IMR-90 (cell line): ENCODE measurements at regions not wholly inside any gene's neighbourhood (a gene's known extent, or its start where the extent isn't known, plus 50 kb on each side); places are given as distances from the start of the nearest gene placed in this dataset.

Source experiments
- ATAC-seq: fragments of 200-7000 bp; cut with Tn5 transposase; 2 replicates; pipeline ENCODE4 v1.9.1; 2020; ENCODE audit warnings: low read depth, mild to moderate bottlenecking, moderate library complexity
- BruUV-seq: library from RNA; stranded (reverse); fragments of 400-500 nt; replicated peaks from 2 replicates; lab custom pipeline; 2021; lab: Mats Ljungman, UMichigan
- CTCF ChIA-PET: fragments of 300-600 bp; formaldehyde crosslinking; extraction: SDS; loops from one replicate; lab custom pipeline; 2021; ENCODE audit warnings: antibody characterized with exemption; lab: Yijun Ruan, JAX
- POLR2A ChIA-PET: fragments of 300-600 bp; sonication (Branson Sonifier 250); formaldehyde crosslinking; loops from one replicate; lab custom pipeline; 2022; ENCODE audit warnings: antibody characterized with exemption; ENCODE audit not compliant: unreplicated experiment; lab: Charles Lee
- DNase-seq: peaks from one replicate; pipeline ENCODE4 v3.0.0; 2013
- H2AFZ ChIP-seq: replicated peaks from 2 replicates; pipeline ENCODE3; 2013; ENCODE audit warnings: low read length, mild to moderate bottlenecking; ENCODE audit not compliant: poor library complexity
- H2AK5ac ChIP-seq: 2 replicates; pipeline ENCODE4 v1.6.1; 2013; ENCODE audit warnings: low read depth, low read length, inconsistent platforms
- H2AK9ac ChIP-seq: replicated peaks from 2 replicates; pipeline ENCODE3; 2013; ENCODE audit warnings: mild to moderate bottlenecking, low read depth, low read length, moderate library complexity; ENCODE audit not compliant: poor library complexity
- H2BK120ac ChIP-seq: 2 replicates; pipeline ENCODE4 v1.6.1; 2013; ENCODE audit warnings: low read depth, low read length, inconsistent platforms
- H2BK15ac ChIP-seq: 3 replicates; pipeline ENCODE4 v1.6.1; 2013; ENCODE audit warnings: low read depth, low read length, inconsistent platforms
- H2BK20ac ChIP-seq: 2 replicates; pipeline ENCODE4 v1.6.1; 2013; ENCODE audit warnings: low read depth, mild to moderate bottlenecking, inconsistent platforms, low read length, moderate library complexity
- H2BK5ac ChIP-seq: 2 replicates; pipeline ENCODE4 v1.6.1; 2013; ENCODE audit warnings: mild to moderate bottlenecking, low read depth, low read length, inconsistent platforms; ENCODE audit not compliant: poor library complexity, severe bottlenecking
- H3K14ac ChIP-seq: replicated peaks from 2 replicates; pipeline ENCODE4 v1.6.1; 2013; ENCODE audit warnings: low read depth, low read length, inconsistent platforms
- H3K18ac ChIP-seq: 2 replicates; pipeline ENCODE4 v1.6.1; 2013; ENCODE audit warnings: low read depth, low read length, control low read depth
- H3K23ac ChIP-seq: 2 replicates; pipeline ENCODE4 v1.6.1; 2013; ENCODE audit warnings: low read depth, low read length, inconsistent platforms
- H3K27ac ChIP-seq: 2 replicates; pipeline ENCODE4 v1.5.1; 2013; ENCODE audit warnings: mild to moderate bottlenecking, control low read depth, low read length; ENCODE audit not compliant: insufficient read depth
- H3K27me3 ChIP-seq: 2 replicates; pipeline ENCODE4 v1.6.1; 2013; ENCODE audit warnings: low read length; ENCODE audit not compliant: control insufficient read depth, insufficient read depth
- H3K36me3 ChIP-seq: 2 replicates; pipeline ENCODE4 v1.6.1; 2013; ENCODE audit warnings: low read length, mixed read lengths; ENCODE audit not compliant: control insufficient read depth, insufficient read depth
- H3K4ac ChIP-seq: 2 replicates; pipeline ENCODE4 v1.6.1; 2013; ENCODE audit warnings: low read depth, low read length, inconsistent platforms
- H3K4me1 ChIP-seq: 2 replicates; pipeline ENCODE4 v1.6.1; 2013; ENCODE audit warnings: low read length, mixed read lengths; ENCODE audit not compliant: control insufficient read depth, insufficient read depth
- H3K4me2 ChIP-seq: 2 replicates; pipeline ENCODE4 v1.6.1; 2013; ENCODE audit warnings: low read depth, mild to moderate bottlenecking, control low read depth, low read length, moderate library complexity
- H3K4me3 ChIP-seq: 2 replicates; pipeline ENCODE4 v1.5.1; 2013; ENCODE audit warnings: low read depth, mild to moderate bottlenecking, control low read depth, low read length, moderate library complexity; ENCODE audit not compliant: insufficient read depth
- H3K56ac ChIP-seq: 2 replicates; pipeline ENCODE4 v1.6.1; 2013; ENCODE audit warnings: low read length, inconsistent platforms; ENCODE audit not compliant: insufficient read depth; ENCODE audit errors: extremely low read depth
- H3K79me1 ChIP-seq, 2 experiments: 2 replicates each; pipeline ENCODE4 v1.6.1; 2013; ENCODE audit warnings: low read length in 2 of 2, inconsistent platforms in 1 of 2, low read depth in 1 of 2
- H3K9ac ChIP-seq: 2 replicates; pipeline ENCODE4 v1.6.1; 2013; ENCODE audit warnings: low read depth, low read length, control low read depth
- H3K9me1 ChIP-seq: 2 replicates; pipeline ENCODE4 v1.6.1; 2013; ENCODE audit warnings: low read length, inconsistent platforms; ENCODE audit not compliant: insufficient read depth
- H3K9me3 ChIP-seq: 2 replicates; pipeline ENCODE4 v1.6.1; 2013; ENCODE audit warnings: low read length; ENCODE audit not compliant: control insufficient read depth, insufficient read depth
- H4K20me1 ChIP-seq: 2 replicates; pipeline ENCODE4 v1.6.1; 2013; ENCODE audit warnings: low read length, inconsistent platforms; ENCODE audit not compliant: insufficient read depth
- H4K5ac ChIP-seq: 2 replicates; pipeline ENCODE4 v1.6.1; 2013; ENCODE audit warnings: mild to moderate bottlenecking, low read depth, low read length, control low read depth
- H4K8ac ChIP-seq, 2 experiments: 2 replicates each; pipeline ENCODE4 v1.6.1; 2013; ENCODE audit warnings: low read depth in 2 of 2, low read length in 2 of 2, control low read depth in 1 of 2, inconsistent platforms in 1 of 2
- H4K91ac ChIP-seq: 2 replicates; pipeline ENCODE4 v1.6.1; 2013; ENCODE audit warnings: low read depth, low read length, inconsistent platforms; ENCODE audit not compliant: insufficient read depth
- BHLHE40 ChIP-seq: fragments of 150-350 bp; IDR thresholded peaks from 2 replicates; pipeline ENCODE4 v1.6.1; 2016; ENCODE audit warnings: mild to moderate bottlenecking, low read depth, low read length
- CEBPB ChIP-seq: IDR thresholded peaks from 2 replicates; pipeline ENCODE4 v1.6.1; 2012; ENCODE audit warnings: low read depth, low read length, improper control_type of control experiment
- CHD1 ChIP-seq: IDR thresholded peaks from 2 replicates; pipeline ENCODE4 v1.6.1; 2012; ENCODE audit warnings: low read depth, low read length, improper control_type of control experiment
- FOS ChIP-seq: fragments of 150-350 bp; IDR thresholded peaks from 2 replicates; pipeline ENCODE4 v1.6.1; 2016; ENCODE audit warnings: low read depth, low read length
- MAFK ChIP-seq: IDR thresholded peaks from 2 replicates; pipeline ENCODE4 v1.6.1; 2012; ENCODE audit warnings: low read depth, low read length, improper control_type of control experiment
- MAZ ChIP-seq: IDR thresholded peaks from 2 replicates; pipeline ENCODE4 v1.6.1; 2012; ENCODE audit warnings: low read depth, mild to moderate bottlenecking, low read length, improper control_type of control experiment, moderate library complexity, borderline replicate concordance
- MXI1 ChIP-seq: IDR thresholded peaks from 2 replicates; pipeline ENCODE4 v1.6.1; 2012; ENCODE audit warnings: low read depth, mild to moderate bottlenecking, low read length, moderate library complexity, borderline replicate concordance
- NFE2L2 ChIP-seq: fragments of 150-350 bp; IDR thresholded peaks from 2 replicates; pipeline ENCODE4 v1.6.1; 2016; ENCODE audit warnings: low read depth, mild to moderate bottlenecking, low read length
- POLR2A ChIP-seq: IDR thresholded peaks from 2 replicates; pipeline ENCODE4 v1.6.1; 2012; ENCODE audit warnings: mild to moderate bottlenecking, low read depth, low read length
- RAD21 ChIP-seq: IDR thresholded peaks from 2 replicates; pipeline ENCODE4 v1.6.1; 2012; ENCODE audit warnings: low read length, improper control_type of control experiment
- RCOR1 ChIP-seq: IDR thresholded peaks from 2 replicates; pipeline ENCODE4 v1.6.1; 2012; ENCODE audit warnings: mild to moderate bottlenecking, low read length, improper control_type of control experiment; ENCODE audit not compliant: insufficient replicate concordance
- RFX5 ChIP-seq: IDR thresholded peaks from 2 replicates; pipeline ENCODE4 v1.8.0; 2012; ENCODE audit warnings: low read depth, mild to moderate bottlenecking, low read length, moderate library complexity
- SMC3 ChIP-seq: fragments of 150-350 bp; IDR thresholded peaks from 2 replicates; pipeline ENCODE4 v1.6.1; 2016; ENCODE audit warnings: low read depth, mild to moderate bottlenecking, antibody characterized with exemption, low read length, moderate library complexity
- WGBS, 2 experiments: methylation state at CpG; one replicate each; pipeline versions ENCODE4 v1.1.5 to v1.1.7; 2013; ENCODE audit warnings: missing lambda C conversion rate in 2 of 2; ENCODE audit not compliant: insufficient read length in 1 of 2; ENCODE audit errors: extremely low coverage in 2 of 2; 5-methylcytosine and 5-hydroxymethylcytosine counted together
- dilution Hi-C: fragments of 300-500 bp; cut with HindIII; formaldehyde crosslinking; loops from one replicate; pipeline ENCODE4 v1.14.3; 2018; ENCODE audit warnings: low sequenced_read_pairs; ENCODE audit not compliant: unreplicated experiment
- in situ Hi-C: fragments of 300-500 bp; cut with MboI; formaldehyde crosslinking; loops from 3 replicates; pipeline ENCODE4 v1.14.3; 2019; ENCODE audit warnings: low sequenced_read_pairs, inconsistent platforms, mixed read lengths
- intact Hi-C: fragments of 100-400 bp; cut with micrococcal nuclease; formaldehyde crosslinking; loops from 2 replicates; pipeline ENCODE4 v1.10.0; 2022
- TF ChIP-seq, protein P1 (sequence below): fragments of 150-350 bp; IDR thresholded peaks from 2 replicates; pipeline ENCODE4 v1.6.1; 2017; ENCODE audit warnings: mild to moderate bottlenecking, antibody characterized with exemption, low read length, low read depth
- TF ChIP-seq, protein P2 (sequence below): conservative IDR thresholded peaks from 2 replicates; pipeline ENCODE4 v1.5.1; 2012; ENCODE audit warnings: mild to moderate bottlenecking, low read depth, low read length, improper control_type of control experiment
- TF ChIP-seq, protein P3 (sequence below): fragments of 150-350 bp; IDR thresholded peaks from 2 replicates; pipeline ENCODE4 v1.6.1; 2016; ENCODE audit warnings: low read depth, mild to moderate bottlenecking, low read length, moderate library complexity, borderline replicate concordance

DNA sequence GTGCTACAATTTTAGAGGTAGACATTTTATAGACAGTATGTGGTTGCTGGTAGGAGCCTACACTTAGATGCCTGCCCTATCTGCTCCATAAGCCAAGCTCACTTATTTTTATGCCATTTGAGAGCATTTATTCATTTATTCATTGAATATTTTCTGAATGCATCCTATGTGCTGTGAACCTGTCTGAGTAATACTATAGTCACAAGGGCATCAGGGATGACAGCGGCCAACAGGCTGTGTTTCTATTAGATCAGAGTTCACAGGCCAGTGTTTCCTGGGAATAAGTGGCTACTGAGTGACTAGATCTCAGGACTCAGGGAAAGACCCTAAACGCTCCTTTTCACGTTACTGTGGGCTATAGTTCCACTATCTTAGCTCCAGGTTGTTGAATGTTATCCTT lies 235.2 kb upstream of the MSX2 start:
- H3K4ac ChIP-seq = no peak overlapping the region
- no peak overlapping the region for H4K5ac ChIP-seq
- no peak overlapping the region for H4K8ac ChIP-seq
- CTCF ChIA-PET = no interaction called here
- H3K4me1 ChIP-seq = no peaks in the 10 kb centered on the region
- H2BK120ac ChIP-seq = no peak overlapping the region
- no TSS peak for BruUV-seq
- H3K4me3 ChIP-seq = no peak overlapping the region
- POLR2A ChIA-PET = no interaction called here
- peaks cover 4% of the 10 kb centered on the region; the same call in 1 of the 2 replicates for H3K27me3 ChIP-seq
- H3K4me2 ChIP-seq = no peak overlapping the region
- no peak for DNase-seq
- peaks cover 2% of the 10 kb centered on the region for H3K9me3 ChIP-seq
- H3K18ac ChIP-seq = no peak overlapping the region
- WGBS, 2 experiments = no CpG with 5 or more reads among the region's 3 CpGs
- intact Hi-C loops = no loop called here
- H2AK9ac ChIP-seq = no peak overlapping the region
- H2BK15ac ChIP-seq = no peak overlapping the region
- H3K23ac ChIP-seq = no peak overlapping the region
- H2BK5ac ChIP-seq = no peak overlapping the region
- in situ Hi-C loops = no loop called here
- H3K9ac ChIP-seq = no peak overlapping the region
- dilution Hi-C loops = no loop called here
- H3K14ac ChIP-seq = no peak overlapping the region
- H2AFZ ChIP-seq = no peak overlapping the region
- H3K36me3 ChIP-seq = no peaks in the 10 kb centered on the region
- H3K56ac ChIP-seq = no peak overlapping the region
- H3K79me1 ChIP-seq = no peaks in the 10 kb centered on the region
- no peak overlapping the region for H2BK20ac ChIP-seq
- ATAC-seq = no peak
- no peaks in the 10 kb centered on the region for H3K9me1 ChIP-seq
- H4K20me1 ChIP-seq = no peaks in the 10 kb centered on the region
- no peak overlapping the region for H2AK5ac ChIP-seq
- TF ChIP-seq FOS (no peak), RFX5 (no peak), MAFK (no peak), NFE2L2 (no peak), BHLHE40 (no peak), SMC3 (no peak), CEBPB (no peak), MXI1 (no peak), RCOR1 (no peak), POLR2A (no peak), MAZ (no peak), CHD1 (no peak), RAD21 (no peak)
- TF ChIP-seq, protein P1, sequence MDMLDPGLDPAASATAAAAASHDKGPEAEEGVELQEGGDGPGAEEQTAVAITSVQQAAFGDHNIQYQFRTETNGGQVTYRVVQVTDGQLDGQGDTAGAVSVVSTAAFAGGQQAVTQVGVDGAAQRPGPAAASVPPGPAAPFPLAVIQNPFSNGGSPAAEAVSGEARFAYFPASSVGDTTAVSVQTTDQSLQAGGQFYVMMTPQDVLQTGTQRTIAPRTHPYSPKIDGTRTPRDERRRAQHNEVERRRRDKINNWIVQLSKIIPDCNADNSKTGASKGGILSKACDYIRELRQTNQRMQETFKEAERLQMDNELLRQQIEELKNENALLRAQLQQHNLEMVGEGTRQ = no peak
- TF ChIP-seq, protein P2, sequence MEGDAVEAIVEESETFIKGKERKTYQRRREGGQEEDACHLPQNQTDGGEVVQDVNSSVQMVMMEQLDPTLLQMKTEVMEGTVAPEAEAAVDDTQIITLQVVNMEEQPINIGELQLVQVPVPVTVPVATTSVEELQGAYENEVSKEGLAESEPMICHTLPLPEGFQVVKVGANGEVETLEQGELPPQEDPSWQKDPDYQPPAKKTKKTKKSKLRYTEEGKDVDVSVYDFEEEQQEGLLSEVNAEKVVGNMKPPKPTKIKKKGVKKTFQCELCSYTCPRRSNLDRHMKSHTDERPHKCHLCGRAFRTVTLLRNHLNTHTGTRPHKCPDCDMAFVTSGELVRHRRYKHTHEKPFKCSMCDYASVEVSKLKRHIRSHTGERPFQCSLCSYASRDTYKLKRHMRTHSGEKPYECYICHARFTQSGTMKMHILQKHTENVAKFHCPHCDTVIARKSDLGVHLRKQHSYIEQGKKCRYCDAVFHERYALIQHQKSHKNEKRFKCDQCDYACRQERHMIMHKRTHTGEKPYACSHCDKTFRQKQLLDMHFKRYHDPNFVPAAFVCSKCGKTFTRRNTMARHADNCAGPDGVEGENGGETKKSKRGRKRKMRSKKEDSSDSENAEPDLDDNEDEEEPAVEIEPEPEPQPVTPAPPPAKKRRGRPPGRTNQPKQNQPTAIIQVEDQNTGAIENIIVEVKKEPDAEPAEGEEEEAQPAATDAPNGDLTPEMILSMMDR = no peak
- TF ChIP-seq, protein P3, sequence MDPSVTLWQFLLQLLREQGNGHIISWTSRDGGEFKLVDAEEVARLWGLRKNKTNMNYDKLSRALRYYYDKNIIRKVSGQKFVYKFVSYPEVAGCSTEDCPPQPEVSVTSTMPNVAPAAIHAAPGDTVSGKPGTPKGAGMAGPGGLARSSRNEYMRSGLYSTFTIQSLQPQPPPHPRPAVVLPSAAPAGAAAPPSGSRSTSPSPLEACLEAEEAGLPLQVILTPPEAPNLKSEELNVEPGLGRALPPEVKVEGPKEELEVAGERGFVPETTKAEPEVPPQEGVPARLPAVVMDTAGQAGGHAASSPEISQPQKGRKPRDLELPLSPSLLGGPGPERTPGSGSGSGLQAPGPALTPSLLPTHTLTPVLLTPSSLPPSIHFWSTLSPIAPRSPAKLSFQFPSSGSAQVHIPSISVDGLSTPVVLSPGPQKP = no peak
- H4K91ac ChIP-seq = no peak overlapping the region
- no peak overlapping the region for H3K27ac ChIP-seq
